ENCODE measurements at regions not wholly inside any gene's neighbourhood (a gene's known extent, or its start where the extent isn't known, plus 50 kb on each side); places are given as distances from the start of the nearest gene placed in this dataset.

DNA sequence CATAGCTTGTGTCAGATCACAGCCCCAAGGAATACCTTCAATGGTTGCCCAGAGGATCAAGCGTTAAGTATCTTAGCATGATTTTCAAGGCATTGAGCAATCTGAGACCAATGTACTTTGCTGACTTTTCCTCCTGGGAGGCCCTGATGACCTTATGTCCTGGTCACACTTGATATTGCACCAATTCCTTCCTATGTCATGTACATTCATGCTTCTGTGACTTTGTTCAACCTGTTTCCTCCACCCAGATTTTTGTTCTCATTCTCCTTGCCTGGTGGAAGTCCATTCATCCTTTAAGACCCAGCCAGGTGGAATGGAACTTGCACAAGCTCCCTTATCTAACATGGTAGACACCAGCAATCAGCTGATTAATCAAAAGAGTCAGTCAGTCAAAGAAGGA, 160.8 kb downstream of the PFKFB3 start:
- CTCF ChIA-PET, result interaction anchor here (2.7 kb wide), 1 partner anchor 38 kb away, joined by 8 read pairs; no protein-coding TSS in a partner anchor
- Histone ChIP-seq H3K27ac (ENCODE audit: extremely low read depth, low read depth, low read length) (no peak overlapping the region), H3K4me1 (ENCODE audit: control insufficient read depth, insufficient read depth, low read length) (no peaks in the 10 kb centered on the region), H3K36me3 (ENCODE audit: control insufficient read depth in 2 of 2, insufficient read depth in 1 of 2, low read length in 2 of 2) (no peaks in the 10 kb centered on the region), H3K4me3 (ENCODE audit: low read depth, low read length) (no peak overlapping the region), H3K9me3 (ENCODE audit: control insufficient read depth, insufficient read depth, low read depth, low read length) (no peaks in the 10 kb centered on the region)
- POLR2A ChIA-PET, result no interaction called here
- TF ChIP-seq ZNF16 (tag by site-specific recombination; IDR thresholded peaks at IDR 0.05; ENCODE audit: low read depth) (no peak), ZNF132 (tag by site-specific recombination; IDR thresholded peaks at IDR 0.05; ENCODE audit: borderline replicate concordance) (no peak), SETDB1 (IDR thresholded peaks at IDR 0.05; ENCODE audit: insufficient read length, low read length) (no peak), ZNF138 (tag by site-specific recombination; IDR thresholded peaks at IDR 0.05; ENCODE audit: borderline replicate concordance) (no peak), FEZF1 (tag by site-specific recombination; IDR thresholded peaks at IDR 0.05) (no peak), ZNF426 (tag by site-specific recombination; IDR thresholded peaks at IDR 0.05) (no peak), ZFP41 (tag by site-specific recombination; IDR thresholded peaks at IDR 0.05; ENCODE audit: borderline replicate concordance) (no peak), ZNF133 (tag by site-specific recombination; IDR thresholded peaks at IDR 0.05) (no peak)
- TF ChIP-seq, protein P1, sequence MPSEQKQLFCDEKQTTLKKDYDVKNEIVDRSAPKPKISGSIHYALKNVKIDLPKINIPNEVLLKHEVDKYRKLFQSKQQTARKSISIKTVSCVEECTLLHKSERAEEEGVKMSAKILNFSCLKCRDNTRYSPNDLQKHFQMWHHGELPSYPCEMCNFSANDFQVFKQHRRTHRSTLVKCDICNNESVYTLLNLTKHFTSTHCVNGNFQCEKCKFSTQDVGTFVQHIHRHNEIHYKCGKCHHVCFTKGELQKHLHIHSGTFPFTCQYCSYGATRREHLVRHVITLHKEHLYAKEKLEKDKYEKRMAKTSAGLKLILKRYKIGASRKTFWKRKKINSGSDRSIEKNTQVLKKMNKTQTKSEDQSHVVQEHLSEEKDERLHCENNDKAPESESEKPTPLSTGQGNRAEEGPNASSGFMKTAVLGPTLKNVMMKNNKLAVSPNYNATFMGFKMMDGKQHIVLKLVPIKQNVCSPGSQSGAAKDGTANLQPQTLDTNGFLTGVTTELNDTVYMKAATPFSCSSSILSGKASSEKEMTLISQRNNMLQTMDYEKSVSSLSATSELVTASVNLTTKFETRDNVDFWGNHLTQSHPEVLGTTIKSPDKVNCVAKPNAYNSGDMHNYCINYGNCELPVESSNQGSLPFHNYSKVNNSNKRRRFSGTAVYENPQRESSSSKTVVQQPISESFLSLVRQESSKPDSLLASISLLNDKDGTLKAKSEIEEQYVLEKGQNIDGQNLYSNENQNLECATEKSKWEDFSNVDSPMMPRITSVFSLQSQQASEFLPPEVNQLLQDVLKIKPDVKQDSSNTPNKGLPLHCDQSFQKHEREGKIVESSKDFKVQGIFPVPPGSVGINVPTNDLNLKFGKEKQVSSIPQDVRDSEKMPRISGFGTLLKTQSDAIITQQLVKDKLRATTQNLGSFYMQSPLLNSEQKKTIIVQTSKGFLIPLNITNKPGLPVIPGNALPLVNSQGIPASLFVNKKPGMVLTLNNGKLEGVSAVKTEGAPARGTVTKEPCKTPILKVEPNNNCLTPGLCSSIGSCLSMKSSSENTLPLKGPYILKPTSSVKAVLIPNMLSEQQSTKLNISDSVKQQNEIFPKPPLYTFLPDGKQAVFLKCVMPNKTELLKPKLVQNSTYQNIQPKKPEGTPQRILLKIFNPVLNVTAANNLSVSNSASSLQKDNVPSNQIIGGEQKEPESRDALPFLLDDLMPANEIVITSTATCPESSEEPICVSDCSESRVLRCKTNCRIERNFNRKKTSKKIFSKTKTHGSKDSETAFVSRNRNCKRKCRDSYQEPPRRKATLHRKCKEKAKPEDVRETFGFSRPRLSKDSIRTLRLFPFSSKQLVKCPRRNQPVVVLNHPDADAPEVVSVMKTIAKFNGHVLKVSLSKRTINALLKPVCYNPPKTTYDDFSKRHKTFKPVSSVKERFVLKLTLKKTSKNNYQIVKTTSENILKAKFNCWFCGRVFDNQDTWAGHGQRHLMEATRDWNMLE (tag by site-specific recombination; conservative IDR thresholded peaks at IDR 0.05; ENCODE audit: low read depth), result no peak

DNA sequence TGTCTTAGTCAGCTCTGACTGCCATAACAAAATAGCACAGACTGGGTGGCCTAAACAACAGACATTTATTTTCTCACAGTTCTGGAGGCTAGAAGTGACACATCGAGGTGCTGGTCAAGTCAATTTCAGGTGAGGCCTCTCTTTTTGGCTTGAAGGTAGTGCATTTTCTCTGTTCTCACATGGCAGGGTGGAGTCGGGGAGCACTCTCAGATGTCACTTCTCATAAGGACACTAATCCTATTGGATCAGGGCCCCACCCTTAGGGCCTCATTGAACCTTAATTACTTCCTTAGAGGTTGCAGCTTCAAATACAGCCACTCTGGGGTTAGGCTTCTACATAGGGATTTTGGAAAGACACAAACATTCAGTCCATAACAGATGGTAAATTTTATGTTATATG, 161.6 kb downstream of the PFKFB3 start:
- H3K27ac ChIP-seq (ENCODE audit: extremely low read depth, low read depth, low read length), result no peak overlapping the region
- POLR2A ChIA-PET, result no interaction called here
- CTCF ChIA-PET, result interaction anchor here (0.6 to 2.7 kb wide), 2 partner anchors 37 to 69 kb away, joined by 3 to 8 read pairs; no protein-coding TSS in a partner anchor

DNA sequence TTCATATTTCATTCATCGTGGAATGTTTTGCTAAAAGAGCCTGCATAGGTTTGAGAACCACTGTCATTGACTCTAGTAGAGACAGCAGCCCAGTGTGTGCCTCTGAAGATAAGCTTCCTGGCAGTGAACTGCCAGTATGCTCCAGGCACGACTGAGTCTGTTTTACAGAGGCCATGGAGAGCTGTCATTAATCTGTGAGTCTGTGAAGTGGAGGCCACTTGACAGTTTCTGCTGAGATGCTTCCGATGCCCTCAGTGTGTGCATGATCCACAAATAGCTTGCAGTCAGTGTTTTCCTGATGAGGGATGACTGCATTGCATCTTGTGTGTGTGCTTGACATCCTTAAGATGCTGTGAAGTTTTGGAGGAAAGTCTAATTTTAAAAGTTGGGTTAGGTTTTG, 162.2 kb downstream of the PFKFB3 start:
- no peak overlapping the region for H3K27ac ChIP-seq (ENCODE audit: extremely low read depth, low read depth, low read length)
- no peaks in the 10 kb centered on the region for H3K9me3 ChIP-seq (ENCODE audit: control insufficient read depth, insufficient read depth, low read depth, low read length)
- CTCF ChIA-PET, result interaction anchor here (0.5 to 2.7 kb wide), 3 partner anchors 37 to 332 kb away, joined by 3 to 8 read pairs (median 3); no protein-coding TSS in a partner anchor
- no peaks in the 10 kb centered on the region for H3K4me1 ChIP-seq (ENCODE audit: control insufficient read depth, insufficient read depth, low read length)
- no peak overlapping the region for H3K4me3 ChIP-seq (ENCODE audit: low read depth, low read length)
- no peaks in the 10 kb centered on the region for H3K36me3 ChIP-seq (ENCODE audit: control insufficient read depth in 2 of 2, insufficient read depth in 1 of 2, low read length in 2 of 2)
- POLR2A ChIA-PET, result no interaction called here
- TF ChIP-seq KLF8 (tag by site-specific recombination; IDR thresholded peaks at IDR 0.05) (no peak), ZNF837 (tag by site-specific recombination; IDR thresholded peaks at IDR 0.05) (no peak), ZNF600 (tag by site-specific recombination; IDR thresholded peaks at IDR 0.05) (no peak), OVOL3 (tag by site-specific recombination; IDR thresholded peaks at IDR 0.05) (no peak), ZNF140 (tag by site-specific recombination; IDR thresholded peaks at IDR 0.05) (no peak), ZNF610 (tag by site-specific recombination; IDR thresholded peaks at IDR 0.05; ENCODE audit: borderline replicate concordance) (no peak), SP2 (tag by site-specific recombination; IDR thresholded peaks at IDR 0.05) (no peak), ZNF16 (tag by site-specific recombination; IDR thresholded peaks at IDR 0.05; ENCODE audit: low read depth) (no peak)
- TF ChIP-seq, protein P2, sequence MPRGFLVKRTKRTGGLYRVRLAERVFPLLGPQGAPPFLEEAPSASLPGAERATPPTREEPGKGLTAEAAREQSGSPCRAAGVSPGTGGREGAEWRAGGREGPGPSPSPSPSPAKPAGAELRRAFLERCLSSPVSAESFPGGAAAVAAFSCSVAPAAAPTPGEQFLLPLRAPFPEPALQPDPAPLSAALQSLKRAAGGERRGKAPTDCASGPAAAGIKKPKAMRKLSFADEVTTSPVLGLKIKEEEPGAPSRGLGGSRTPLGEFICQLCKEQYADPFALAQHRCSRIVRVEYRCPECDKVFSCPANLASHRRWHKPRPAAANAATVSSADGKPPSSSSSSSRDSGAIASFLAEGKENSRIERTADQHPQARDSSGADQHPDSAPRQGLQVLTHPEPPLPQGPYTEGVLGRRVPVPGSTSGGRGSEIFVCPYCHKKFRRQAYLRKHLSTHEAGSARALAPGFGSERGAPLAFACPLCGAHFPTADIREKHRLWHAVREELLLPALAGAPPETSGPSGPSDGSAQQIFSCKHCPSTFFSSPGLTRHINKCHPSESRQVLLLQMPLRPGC (tag by site-specific recombination; IDR thresholded peaks at IDR 0.05), result no peak
- TF ChIP-seq, protein P3, sequence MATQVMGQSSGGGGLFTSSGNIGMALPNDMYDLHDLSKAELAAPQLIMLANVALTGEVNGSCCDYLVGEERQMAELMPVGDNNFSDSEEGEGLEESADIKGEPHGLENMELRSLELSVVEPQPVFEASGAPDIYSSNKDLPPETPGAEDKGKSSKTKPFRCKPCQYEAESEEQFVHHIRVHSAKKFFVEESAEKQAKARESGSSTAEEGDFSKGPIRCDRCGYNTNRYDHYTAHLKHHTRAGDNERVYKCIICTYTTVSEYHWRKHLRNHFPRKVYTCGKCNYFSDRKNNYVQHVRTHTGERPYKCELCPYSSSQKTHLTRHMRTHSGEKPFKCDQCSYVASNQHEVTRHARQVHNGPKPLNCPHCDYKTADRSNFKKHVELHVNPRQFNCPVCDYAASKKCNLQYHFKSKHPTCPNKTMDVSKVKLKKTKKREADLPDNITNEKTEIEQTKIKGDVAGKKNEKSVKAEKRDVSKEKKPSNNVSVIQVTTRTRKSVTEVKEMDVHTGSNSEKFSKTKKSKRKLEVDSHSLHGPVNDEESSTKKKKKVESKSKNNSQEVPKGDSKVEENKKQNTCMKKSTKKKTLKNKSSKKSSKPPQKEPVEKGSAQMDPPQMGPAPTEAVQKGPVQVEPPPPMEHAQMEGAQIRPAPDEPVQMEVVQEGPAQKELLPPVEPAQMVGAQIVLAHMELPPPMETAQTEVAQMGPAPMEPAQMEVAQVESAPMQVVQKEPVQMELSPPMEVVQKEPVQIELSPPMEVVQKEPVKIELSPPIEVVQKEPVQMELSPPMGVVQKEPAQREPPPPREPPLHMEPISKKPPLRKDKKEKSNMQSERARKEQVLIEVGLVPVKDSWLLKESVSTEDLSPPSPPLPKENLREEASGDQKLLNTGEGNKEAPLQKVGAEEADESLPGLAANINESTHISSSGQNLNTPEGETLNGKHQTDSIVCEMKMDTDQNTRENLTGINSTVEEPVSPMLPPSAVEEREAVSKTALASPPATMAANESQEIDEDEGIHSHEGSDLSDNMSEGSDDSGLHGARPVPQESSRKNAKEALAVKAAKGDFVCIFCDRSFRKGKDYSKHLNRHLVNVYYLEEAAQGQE (tag by site-specific recombination; IDR thresholded peaks at IDR 0.05), result no peak

More for the DNA sequence above, 161.6 kb downstream of the PFKFB3 start:
- no peak overlapping the region for H3K4me3 ChIP-seq (ENCODE audit: low read depth, low read length)
- no peaks in the 10 kb centered on the region for H3K36me3 ChIP-seq (ENCODE audit: control insufficient read depth in 2 of 2, insufficient read depth in 1 of 2, low read length in 2 of 2)
- H3K9me3 ChIP-seq (ENCODE audit: control insufficient read depth, insufficient read depth, low read depth, low read length), result no peaks in the 10 kb centered on the region
- no peaks in the 10 kb centered on the region for H3K4me1 ChIP-seq (ENCODE audit: control insufficient read depth, insufficient read depth, low read length)
- TF ChIP-seq ZNF658 (tag by site-specific recombination; IDR thresholded peaks at IDR 0.05) (no peak), ZNF416 (tag by site-specific recombination; IDR thresholded peaks at IDR 0.05) (no peak), ZSCAN16 (tag by site-specific recombination; IDR thresholded peaks at IDR 0.05) (no peak)
- TF ChIP-seq, protein P4, sequence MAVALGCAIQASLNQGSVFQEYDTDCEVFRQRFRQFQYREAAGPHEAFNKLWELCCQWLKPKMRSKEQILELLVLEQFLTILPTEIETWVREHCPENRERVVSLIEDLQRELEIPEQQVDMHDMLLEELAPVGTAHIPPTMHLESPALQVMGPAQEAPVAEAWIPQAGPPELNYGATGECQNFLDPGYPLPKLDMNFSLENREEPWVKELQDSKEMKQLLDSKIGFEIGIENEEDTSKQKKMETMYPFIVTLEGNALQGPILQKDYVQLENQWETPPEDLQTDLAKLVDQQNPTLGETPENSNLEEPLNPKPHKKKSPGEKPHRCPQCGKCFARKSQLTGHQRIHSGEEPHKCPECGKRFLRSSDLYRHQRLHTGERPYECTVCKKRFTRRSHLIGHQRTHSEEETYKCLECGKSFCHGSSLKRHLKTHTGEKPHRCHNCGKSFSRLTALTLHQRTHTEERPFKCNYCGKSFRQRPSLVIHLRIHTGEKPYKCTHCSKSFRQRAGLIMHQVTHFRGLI (tag by site-specific recombination; IDR thresholded peaks at IDR 0.05), result no peak

All from HEK293 (cell line).